SK-N-SH (cell line): ENCODE measurements at regions not wholly inside any gene's neighbourhood (a gene's known extent, or its start where the extent isn't known, plus 50 kb on each side); places are given as distances from the start of the nearest gene placed in this dataset.

ENCODE experiments used
- CTCF ChIA-PET: fragments of 300-600, 350-600 bp; formaldehyde crosslinking; extraction: SDS; loops from one replicate; lab custom pipeline; 2021; lab: Yijun Ruan, JAX
- POLR2A ChIA-PET: fragments of 350-600 bp; sonication (Branson Sonifier 250); formaldehyde crosslinking; extraction: SDS; loops from one replicate; lab custom pipeline; 2020; ENCODE audit warnings: antibody characterized with exemption, inconsistent platforms; lab: Yijun Ruan, JAX
- DNase-seq: peaks from one replicate; pipeline ENCODE4 v3.0.0; 2012
- H2AFZ ChIP-seq: fragments of 200-600 bp; sonication (generic); 2 replicates; pipeline ENCODE4 v1.8.1; 2016; ENCODE audit warnings: antibody characterized with exemption, mild to moderate bottlenecking, low read depth
- H3F3A ChIP-seq: fragments of 200-600 bp; sonication (generic); replicated peaks from 2 replicates; pipeline ENCODE3; 2016; ENCODE audit warnings: antibody characterized with exemption, mild to moderate bottlenecking; ENCODE audit not compliant: insufficient read depth
- H3K27ac ChIP-seq, 2 experiments: fragments of 200-500 bp in 1 of 2; fragments of 200-600 bp in 1 of 2; sonication (Bioruptor generic) in 1 of 2; sonication (generic), shearing (Covaris generic) in 1 of 2; 2 replicates each; pipeline versions ENCODE4 v1.5.1 to v1.6.1; 2014 to 2016; ENCODE audit warnings: low read depth in 2 of 2, inconsistent platforms in 1 of 2, low read length in 1 of 2, mild to moderate bottlenecking in 1 of 2, mixed read lengths in 1 of 2
- H3K27me3 ChIP-seq: fragments of 200-600 bp; sonication (generic), shearing (Covaris generic); 2 replicates; pipeline ENCODE4 v1.6.1; 2016; ENCODE audit warnings: mixed run types; ENCODE audit not compliant: insufficient read depth
- H3K36me3 ChIP-seq, 2 experiments: fragments of 200-500 bp in 1 of 2; fragments of 200-600 bp in 1 of 2; sonication (Bioruptor generic) in 1 of 2; sonication (generic) in 1 of 2; replicated peaks in 1 of 2; 2 replicates each; pipeline versions ENCODE3 to v1.5.1; 2014 to 2016; ENCODE audit warnings: low read length in 1 of 2, mild to moderate bottlenecking in 1 of 2; ENCODE audit not compliant: insufficient read depth in 2 of 2, control insufficient read depth in 1 of 2
- H3K4me1 ChIP-seq, 2 experiments: fragments of 200-500 bp in 1 of 2; fragments of 200-600 bp in 1 of 2; sonication (Bioruptor generic) in 1 of 2; sonication (generic), shearing (Covaris generic) in 1 of 2; 2 replicates each; pipeline versions ENCODE4 v1.5.1 to v1.6.1; 2014 to 2016; ENCODE audit warnings: low read depth in 1 of 2, low read length in 1 of 2, mixed run types in 1 of 2; ENCODE audit not compliant: insufficient read depth in 2 of 2, control insufficient read depth in 1 of 2
- H3K4me2 ChIP-seq: fragments of 200-600 bp; sonication (generic), shearing (Covaris generic); 2 replicates; pipeline ENCODE4 v1.6.1; 2017; ENCODE audit warnings: mixed run types
- H3K4me3 ChIP-seq, 2 experiments: fragments of 200-500 bp in 1 of 2; fragments of 200-600 bp in 1 of 2; sonication (Bioruptor generic) in 1 of 2; sonication (generic), shearing (Covaris generic) in 1 of 2; 2 replicates each; pipeline versions ENCODE4 v1.5.1 to v1.8.1; 2014 to 2016; ENCODE audit warnings: low read depth in 2 of 2, inconsistent platforms in 1 of 2, low read length in 1 of 2, mild to moderate bottlenecking in 1 of 2, mixed read lengths in 1 of 2, moderate library complexity in 1 of 2
- H3K79me2 ChIP-seq: fragments of 200-600 bp; sonication (generic); 2 replicates; pipeline ENCODE4 v1.8.1; 2017; ENCODE audit warnings: mild to moderate bottlenecking; ENCODE audit not compliant: insufficient read depth
- H3K9ac ChIP-seq: fragments of 200-600 bp; sonication (generic); 2 replicates; pipeline ENCODE4 v1.6.1; 2017; ENCODE audit warnings: mixed run types
- H3K9me2 ChIP-seq: fragments of 200-600 bp; sonication (generic); 2 replicates; pipeline ENCODE4 v1.6.1; 2017; ENCODE audit warnings: mixed run types
- H3K9me3 ChIP-seq: fragments of 200-600 bp; sonication (generic); 2 replicates; pipeline ENCODE4 v1.6.1; 2017; ENCODE audit warnings: mixed run types, mild to moderate bottlenecking, moderate library complexity
- H4K20me1 ChIP-seq: fragments of 200-600 bp; sonication (generic); 2 replicates; pipeline ENCODE4 v1.6.1; 2017; ENCODE audit warnings: mild to moderate bottlenecking, mixed run types; ENCODE audit not compliant: insufficient read depth
- CTCF ChIP-seq: fragments of 200-600 bp; sonication (generic); IDR thresholded peaks from 2 replicates; pipeline ENCODE4 v1.6.1; 2017; ENCODE audit warnings: antibody characterized with exemption, mild to moderate bottlenecking, moderate library complexity
- FOSL2 ChIP-seq: IDR thresholded peaks from 2 replicates; pipeline ENCODE4 v1.4.0; 2012; ENCODE audit warnings: low read depth, mild to moderate bottlenecking, moderate library complexity, borderline replicate concordance
- FOXJ3 ChIP-seq: sonication (generic); formaldehyde crosslinking; IDR thresholded peaks from 2 replicates; pipeline ENCODE4 v1.5.1; 2020; ENCODE audit warnings: mild to moderate bottlenecking, missing genetic modification reagents
- FOXM1 ChIP-seq: IDR thresholded peaks from 2 replicates; pipeline ENCODE4 v1.4.0; 2012; ENCODE audit warnings: low read depth, mild to moderate bottlenecking
- GABPA ChIP-seq: IDR thresholded peaks from 2 replicates; pipeline ENCODE4 v1.4.0; 2012; ENCODE audit warnings: low read depth, mild to moderate bottlenecking
- GATA2 ChIP-seq: sonication (generic); formaldehyde crosslinking; IDR thresholded peaks from 2 replicates; pipeline ENCODE4 v1.5.0; 2020; ENCODE audit warnings: mild to moderate bottlenecking, missing genetic modification reagents
- JUND ChIP-seq: IDR thresholded peaks from 2 replicates; pipeline ENCODE4 v1.4.0; 2012
- MAX ChIP-seq: IDR thresholded peaks from 2 replicates; pipeline ENCODE4 v1.4.0; 2012; ENCODE audit warnings: low read depth
- MEF2A ChIP-seq: IDR thresholded peaks from 2 replicates; pipeline ENCODE4 v1.4.0; 2012; ENCODE audit warnings: low read depth, borderline replicate concordance
- MXI1 ChIP-seq: IDR thresholded peaks from 2 replicates; pipeline ENCODE4 v1.6.1; 2012; ENCODE audit warnings: mild to moderate bottlenecking, low read depth, low read length, improper control_type of control experiment
- NFIC ChIP-seq: IDR thresholded peaks from 2 replicates; pipeline ENCODE4 v1.4.0; 2012; ENCODE audit warnings: borderline replicate concordance
- RFX5 ChIP-seq: IDR thresholded peaks from 2 replicates; pipeline ENCODE4 v1.6.1; 2012; ENCODE audit warnings: mild to moderate bottlenecking, improper control_type of control experiment, low read length
- TEAD4 ChIP-seq: IDR thresholded peaks from 2 replicates; pipeline ENCODE4 v1.4.0; 2012; ENCODE audit warnings: mild to moderate bottlenecking, borderline replicate concordance; ENCODE audit not compliant: insufficient read depth
- WGBS: methylation state at CpG from one replicate; pipeline ENCODE4 v1.1.6; 2017; ENCODE audit warnings: low lambda C conversion rate; 5-methylcytosine and 5-hydroxymethylcytosine counted together
- TF ChIP-seq, protein P1 (sequence below): IDR thresholded peaks from 2 replicates; pipeline ENCODE4 v1.4.0; 2012; ENCODE audit warnings: low read depth, borderline replicate concordance
- TF ChIP-seq, protein P2 (sequence below): IDR thresholded peaks from 2 replicates; pipeline ENCODE4 v1.4.0; 2012; ENCODE audit warnings: low read depth, borderline replicate concordance

DNA sequence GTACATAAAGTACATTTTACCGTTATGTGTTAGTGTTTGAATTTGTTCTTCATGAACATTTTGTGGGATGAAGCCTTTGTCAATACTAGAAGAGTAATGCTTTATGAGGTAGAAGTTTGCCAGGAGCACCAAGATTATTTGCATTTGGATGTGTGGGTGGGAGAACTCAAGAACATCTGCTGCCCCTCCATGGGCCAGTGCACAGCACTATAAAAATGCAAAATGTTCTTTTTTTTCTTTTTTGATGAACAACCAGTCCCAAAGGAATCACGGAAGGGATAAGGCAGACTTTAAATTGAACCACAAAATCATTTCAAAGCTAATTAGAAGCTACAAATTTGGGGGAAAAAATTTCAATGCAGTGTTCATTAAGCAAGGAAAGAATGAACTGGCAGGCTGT, 300.3 kb upstream of the NWD2 start:
- no peak overlapping the region for H3K4me3 ChIP-seq
- CTCF ChIA-PET = interaction anchor here (0.6 kb wide), 1 partner anchor 650 kb away, joined by 3 read pairs; no protein-coding TSS in a partner anchor
- H3K4me2 ChIP-seq = no peak overlapping the region
- H3K4me1 ChIP-seq = no peaks in the 10 kb centered on the region
- H3K9ac ChIP-seq = no peak overlapping the region
- no peaks in the 10 kb centered on the region for H3K27me3 ChIP-seq
- no peaks in the 10 kb centered on the region for H3K79me2 ChIP-seq
- H3F3A ChIP-seq = no peaks in the 10 kb centered on the region
- H2AFZ ChIP-seq = no peak overlapping the region
- no peaks in the 10 kb centered on the region for H4K20me1 ChIP-seq
- H3K36me3 ChIP-seq = no peaks in the 10 kb centered on the region
- 1% methylated on average over 2 of the region's 2 CpGs for WGBS
- no peak for DNase-seq
- H3K9me2 ChIP-seq = no peaks in the 10 kb centered on the region
- no peak overlapping the region for H3K27ac ChIP-seq
- TF ChIP-seq CTCF (no peak), RFX5 (no peak), MAX (no peak), FOXM1 (no peak), GATA2 (CRISPR knock-in tag) (no peak), GABPA (no peak), MXI1 (no peak), JUND (no peak), TEAD4 (no peak), NFIC (no peak)
- TF ChIP-seq, protein P1, sequence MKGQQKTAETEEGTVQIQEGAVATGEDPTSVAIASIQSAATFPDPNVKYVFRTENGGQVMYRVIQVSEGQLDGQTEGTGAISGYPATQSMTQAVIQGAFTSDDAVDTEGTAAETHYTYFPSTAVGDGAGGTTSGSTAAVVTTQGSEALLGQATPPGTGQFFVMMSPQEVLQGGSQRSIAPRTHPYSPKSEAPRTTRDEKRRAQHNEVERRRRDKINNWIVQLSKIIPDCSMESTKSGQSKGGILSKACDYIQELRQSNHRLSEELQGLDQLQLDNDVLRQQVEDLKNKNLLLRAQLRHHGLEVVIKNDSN = no peak
- no peaks in the 10 kb centered on the region for H3K9me3 ChIP-seq
- POLR2A ChIA-PET = no interaction called here

GRCh38 chr4:36961420-36961819, 283.1 kb upstream of the NWD2 start:
- 0% methylated on average over 1 of the region's 1 CpG for WGBS
- H3K9me2 ChIP-seq = no peaks in the 10 kb centered on the region
- CTCF ChIA-PET = no interaction called here
- no peaks in the 10 kb centered on the region for H3K9me3 ChIP-seq
- no peaks in the 10 kb centered on the region for H4K20me1 ChIP-seq
- H3F3A ChIP-seq = no peaks in the 10 kb centered on the region
- TF ChIP-seq MEF2A = no peak
- TF ChIP-seq FOXJ3 = no peak
- no peak for TF ChIP-seq MAX
- TF ChIP-seq, protein P2, sequence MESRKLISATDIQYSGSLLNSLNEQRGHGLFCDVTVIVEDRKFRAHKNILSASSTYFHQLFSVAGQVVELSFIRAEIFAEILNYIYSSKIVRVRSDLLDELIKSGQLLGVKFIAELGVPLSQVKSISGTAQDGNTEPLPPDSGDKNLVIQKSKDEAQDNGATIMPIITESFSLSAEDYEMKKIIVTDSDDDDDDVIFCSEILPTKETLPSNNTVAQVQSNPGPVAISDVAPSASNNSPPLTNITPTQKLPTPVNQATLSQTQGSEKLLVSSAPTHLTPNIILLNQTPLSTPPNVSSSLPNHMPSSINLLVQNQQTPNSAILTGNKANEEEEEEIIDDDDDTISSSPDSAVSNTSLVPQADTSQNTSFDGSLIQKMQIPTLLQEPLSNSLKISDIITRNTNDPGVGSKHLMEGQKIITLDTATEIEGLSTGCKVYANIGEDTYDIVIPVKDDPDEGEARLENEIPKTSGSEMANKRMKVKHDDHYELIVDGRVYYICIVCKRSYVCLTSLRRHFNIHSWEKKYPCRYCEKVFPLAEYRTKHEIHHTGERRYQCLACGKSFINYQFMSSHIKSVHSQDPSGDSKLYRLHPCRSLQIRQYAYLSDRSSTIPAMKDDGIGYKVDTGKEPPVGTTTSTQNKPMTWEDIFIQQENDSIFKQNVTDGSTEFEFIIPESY = no peak
- TF ChIP-seq FOSL2 = no peak
- TF ChIP-seq NFIC = no peak
- H3K36me3 ChIP-seq = no peaks in the 10 kb centered on the region
- H2AFZ ChIP-seq = no peak overlapping the region
- no peak overlapping the region for H3K4me2 ChIP-seq
- POLR2A ChIA-PET = no interaction called here
- no peaks in the 10 kb centered on the region for H3K79me2 ChIP-seq
- no peak overlapping the region for H3K4me3 ChIP-seq
- no peak for DNase-seq
- no peak overlapping the region for H3K27ac ChIP-seq
- H3K4me1 ChIP-seq = no peaks in the 10 kb centered on the region
- no peaks in the 10 kb centered on the region for H3K27me3 ChIP-seq
- no peak overlapping the region for H3K9ac ChIP-seq
